Astrocyte of the cerebellum (primary cell): ENCODE measurements at regions not wholly inside any gene's neighbourhood (a gene's known extent, or its start where the extent isn't known, plus 50 kb on each side); places are given as distances from the start of the nearest gene placed in this dataset.

Experiments
- DNase-seq: peaks from one replicate; pipeline ENCODE4 v3.0.0-alpha.2; 2011; ENCODE audit warnings: low read depth
- H3K4me3 ChIP-seq: 2 replicates; pipeline ENCODE4 v1.5.1; 2011; ENCODE audit warnings: mild to moderate bottlenecking, low read depth, low read length, moderate library complexity
- in situ Hi-C: cut with HindIII; loops from 2 replicates; pipeline ENCODE4 v1.10.0; 2017; ENCODE audit warnings: low sequenced_read_pairs
- TF ChIP-seq, protein P1 (sequence below): IDR thresholded peaks from 2 replicates; pipeline ENCODE4 v1.5.1; 2012; ENCODE audit warnings: low read length, low read depth, moderate library complexity, mild to moderate bottlenecking; ENCODE audit errors: missing control alignments

DNA sequence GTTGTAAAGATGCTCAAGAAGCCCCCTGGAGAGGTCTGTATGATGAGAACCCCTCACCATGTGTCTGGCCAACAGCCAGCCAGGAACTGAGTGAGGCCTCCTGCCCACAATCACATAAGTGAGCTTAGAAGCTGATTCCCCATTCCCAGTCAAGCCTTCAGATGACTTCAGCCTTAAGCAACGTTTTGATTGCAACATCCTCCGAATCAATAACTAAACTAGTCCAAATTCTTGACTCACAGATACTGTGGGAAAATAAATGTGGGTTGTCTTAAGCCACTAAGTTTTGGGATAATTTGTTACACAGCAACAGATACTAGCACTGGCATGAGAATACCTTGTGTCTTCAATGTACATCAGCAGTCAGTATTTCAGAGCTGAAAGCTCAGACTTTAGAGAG lies 54.5 kb upstream of the HS3ST4 start:
- H3K4me3 ChIP-seq = no peak overlapping the region
- in situ Hi-C loops = no loop called here
- DNase-seq = no peak
- TF ChIP-seq, protein P1, sequence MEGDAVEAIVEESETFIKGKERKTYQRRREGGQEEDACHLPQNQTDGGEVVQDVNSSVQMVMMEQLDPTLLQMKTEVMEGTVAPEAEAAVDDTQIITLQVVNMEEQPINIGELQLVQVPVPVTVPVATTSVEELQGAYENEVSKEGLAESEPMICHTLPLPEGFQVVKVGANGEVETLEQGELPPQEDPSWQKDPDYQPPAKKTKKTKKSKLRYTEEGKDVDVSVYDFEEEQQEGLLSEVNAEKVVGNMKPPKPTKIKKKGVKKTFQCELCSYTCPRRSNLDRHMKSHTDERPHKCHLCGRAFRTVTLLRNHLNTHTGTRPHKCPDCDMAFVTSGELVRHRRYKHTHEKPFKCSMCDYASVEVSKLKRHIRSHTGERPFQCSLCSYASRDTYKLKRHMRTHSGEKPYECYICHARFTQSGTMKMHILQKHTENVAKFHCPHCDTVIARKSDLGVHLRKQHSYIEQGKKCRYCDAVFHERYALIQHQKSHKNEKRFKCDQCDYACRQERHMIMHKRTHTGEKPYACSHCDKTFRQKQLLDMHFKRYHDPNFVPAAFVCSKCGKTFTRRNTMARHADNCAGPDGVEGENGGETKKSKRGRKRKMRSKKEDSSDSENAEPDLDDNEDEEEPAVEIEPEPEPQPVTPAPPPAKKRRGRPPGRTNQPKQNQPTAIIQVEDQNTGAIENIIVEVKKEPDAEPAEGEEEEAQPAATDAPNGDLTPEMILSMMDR = no peak

DNA sequence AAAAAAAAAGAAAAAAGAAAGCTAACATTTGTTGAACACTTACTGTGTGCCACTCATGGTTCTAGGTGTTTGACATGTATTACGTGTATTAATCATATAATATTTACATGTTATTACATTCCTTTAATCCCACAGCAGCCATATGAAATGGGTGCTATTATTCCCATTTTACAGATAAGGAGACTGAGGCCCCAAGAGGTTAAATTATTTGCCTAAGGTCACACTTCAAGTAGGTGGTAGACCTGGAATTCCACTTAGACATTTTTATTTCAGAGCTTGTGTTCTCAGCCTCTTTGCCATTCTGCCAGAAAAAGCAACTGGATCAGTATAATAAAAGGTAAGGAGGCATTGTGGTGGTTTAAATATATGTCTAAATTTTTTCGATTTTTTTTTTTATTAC lies 55.1 kb upstream of the HS3ST4 start:
- TF ChIP-seq, protein P1 = no peak
- no peak overlapping the region for H3K4me3 ChIP-seq
- in situ Hi-C loops = no loop called here
- no peak for DNase-seq

DNA sequence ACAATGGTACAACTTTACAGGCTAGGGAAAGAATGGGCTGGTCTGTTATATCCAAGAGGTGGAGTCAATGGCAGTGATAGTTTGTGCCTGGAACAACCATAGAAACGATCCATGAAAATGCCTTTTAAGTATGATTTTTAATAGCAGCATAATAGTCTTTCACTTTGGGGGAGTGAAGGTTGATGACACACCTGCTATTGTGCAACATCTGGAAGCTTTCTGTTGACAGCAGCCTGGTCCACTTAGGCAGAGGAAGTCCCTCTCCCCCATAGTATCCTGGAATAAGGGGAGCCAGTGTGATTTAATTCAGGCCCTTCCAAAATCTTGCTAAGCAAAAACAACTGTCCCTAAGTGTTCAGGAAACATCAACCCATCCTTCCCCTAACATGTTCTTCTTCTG lies 56.3 kb upstream of the HS3ST4 start:
- no peak overlapping the region for H3K4me3 ChIP-seq
- in situ Hi-C loops = no loop called here
- TF ChIP-seq, protein P1 = no peak
- no peak for DNase-seq

DNA sequence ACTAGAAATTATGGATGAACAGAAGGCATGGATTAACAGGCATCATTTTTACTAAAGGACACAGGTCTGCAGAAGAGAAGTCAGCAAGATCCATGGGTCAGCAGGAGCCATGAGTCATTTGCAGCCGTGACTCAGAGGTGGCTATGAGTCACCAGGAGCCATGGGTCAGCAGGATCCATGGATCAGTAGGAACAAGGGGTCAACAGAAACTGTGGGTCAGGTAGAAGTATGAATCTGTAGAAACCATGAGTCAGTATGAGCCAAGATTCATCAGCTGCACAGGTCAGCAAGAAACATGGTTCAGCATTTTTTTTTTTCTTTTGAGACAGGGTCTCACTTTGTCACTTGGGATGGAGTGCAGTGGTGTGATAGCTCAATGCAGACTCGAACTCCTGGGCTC lies 58.2 kb upstream of the HS3ST4 start:
- no peak overlapping the region for H3K4me3 ChIP-seq
- in situ Hi-C loops = no loop called here
- no peak for DNase-seq
- TF ChIP-seq, protein P1 = no peak

DNA sequence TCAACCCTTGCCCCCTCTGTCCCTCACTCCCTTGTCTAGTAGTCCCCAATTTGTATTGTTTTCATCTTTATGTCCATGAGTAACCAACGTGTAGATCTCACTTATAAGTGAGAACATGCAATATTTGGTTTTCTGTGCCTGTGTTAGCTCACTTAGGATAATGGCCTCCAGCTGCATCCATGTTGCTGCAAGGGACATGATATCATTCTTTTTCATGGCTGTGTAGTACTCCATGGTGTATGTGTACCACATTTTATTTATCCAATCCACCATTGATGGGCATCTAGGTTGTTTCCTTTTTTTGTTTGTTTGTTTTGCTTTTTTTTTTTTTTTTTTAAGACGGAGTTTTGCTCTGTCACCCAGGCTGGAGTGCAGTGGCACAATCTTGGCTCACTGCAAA lies 63.0 kb upstream of the HS3ST4 start:
- H3K4me3 ChIP-seq = no peak overlapping the region
- DNase-seq = no peak
- TF ChIP-seq, protein P1 = no peak
- in situ Hi-C loops = no loop called here

DNA sequence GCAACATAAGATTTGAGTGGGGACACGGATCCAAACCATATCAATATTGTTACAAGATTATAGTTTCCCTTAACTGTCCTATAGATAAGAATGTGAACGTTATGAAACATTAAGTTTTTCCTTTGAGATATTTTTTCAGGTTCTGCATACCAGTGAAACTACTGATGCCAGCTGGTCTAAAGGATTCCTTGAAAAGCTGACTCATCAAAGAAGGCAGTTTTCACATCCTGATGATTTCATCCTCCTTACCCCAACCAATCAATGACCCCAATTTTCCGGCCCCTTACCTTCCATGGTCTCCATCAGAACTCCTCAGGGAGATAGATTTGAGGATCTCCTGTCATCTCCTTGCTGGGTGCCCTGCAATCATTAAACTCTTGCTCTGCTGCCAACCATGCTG lies 64.1 kb upstream of the HS3ST4 start:
- DNase-seq = no peak
- in situ Hi-C loops = no loop called here
- TF ChIP-seq, protein P1 = no peak
- no peak overlapping the region for H3K4me3 ChIP-seq

DNA sequence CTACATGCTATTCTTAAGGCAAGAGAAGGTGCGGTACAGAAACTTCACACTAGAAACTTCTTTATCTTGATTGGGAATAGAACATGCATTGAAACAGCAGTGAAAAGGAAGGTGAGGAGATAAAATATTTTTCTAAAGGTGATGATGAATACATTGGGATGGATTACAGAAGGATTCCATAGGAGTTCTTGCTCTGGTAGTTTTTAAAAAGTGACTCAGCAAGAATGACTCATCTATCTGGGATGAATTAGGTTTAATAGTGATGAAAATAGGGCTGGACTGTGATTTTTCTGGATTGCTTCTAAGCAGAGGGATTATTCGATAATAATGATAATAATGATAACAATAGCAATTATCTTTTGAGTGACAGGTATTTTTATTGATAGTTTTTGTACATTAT lies 65.6 kb upstream of the HS3ST4 start:
- DNase-seq = no peak
- in situ Hi-C loops = no loop called here

More for the DNA sequence above, 65.6 kb upstream of the HS3ST4 start:
- TF ChIP-seq, protein P1 = no peak
- no peak overlapping the region for H3K4me3 ChIP-seq
